ENCODE measurements at regions not wholly inside any gene's neighbourhood (a gene's known extent, or its start where the extent isn't known, plus 50 kb on each side); places are given as distances from the start of the nearest gene placed in this dataset.

DNA sequence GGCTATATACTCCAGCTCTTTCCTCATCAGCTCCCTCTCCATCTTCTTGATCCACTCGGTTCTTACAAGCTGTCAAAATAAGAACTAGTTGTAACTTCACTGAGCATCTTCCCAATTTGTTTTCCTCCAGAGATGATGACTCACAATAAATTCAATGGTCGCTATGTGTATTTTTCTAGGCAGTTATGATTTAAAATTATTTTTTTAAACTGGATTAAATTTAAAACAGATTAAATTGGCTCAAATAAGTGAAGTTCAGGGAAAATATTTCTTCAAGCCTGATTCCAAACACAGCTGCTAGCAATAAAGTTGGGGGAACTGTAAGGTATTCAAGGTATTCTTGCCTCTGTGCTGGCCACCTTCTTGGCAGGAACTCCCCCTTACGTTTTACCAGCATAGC, 717.7 kb upstream of the USP15 start:
- Histone ChIP-seq H3K4me3 (ENCODE audit: low read depth, low read length) (no peak overlapping the region), H3K9me3 (ENCODE audit: control insufficient read depth, insufficient read depth, low read depth, low read length) (no peaks in the 10 kb centered on the region), H3K27ac (ENCODE audit: extremely low read depth, low read depth, low read length) (no peak overlapping the region), H3K4me1 (ENCODE audit: control insufficient read depth, insufficient read depth, low read length) (no peaks in the 10 kb centered on the region), H3K36me3 (ENCODE audit: control insufficient read depth in 2 of 2, insufficient read depth in 1 of 2, low read length in 2 of 2) (no peaks in the 10 kb centered on the region)
- ChIA-PET CTCF (no interaction called here), POLR2A (no interaction called here)
- no peak for TF ChIP-seq ZSCAN30 (tag by site-specific recombination; IDR thresholded peaks at IDR 0.05)
- TF ChIP-seq OSR2 (tag by site-specific recombination; IDR thresholded peaks at IDR 0.05) = no peak
- TF ChIP-seq ZNF785 (tag by site-specific recombination; IDR thresholded peaks at IDR 0.05) = no peak
- TF ChIP-seq ZNF404 (tag by site-specific recombination; IDR thresholded peaks at IDR 0.05) = no peak
- TF ChIP-seq ZFHX2 (tag by site-specific recombination; conservative IDR thresholded peaks at IDR 0.05) = no peak

DNA sequence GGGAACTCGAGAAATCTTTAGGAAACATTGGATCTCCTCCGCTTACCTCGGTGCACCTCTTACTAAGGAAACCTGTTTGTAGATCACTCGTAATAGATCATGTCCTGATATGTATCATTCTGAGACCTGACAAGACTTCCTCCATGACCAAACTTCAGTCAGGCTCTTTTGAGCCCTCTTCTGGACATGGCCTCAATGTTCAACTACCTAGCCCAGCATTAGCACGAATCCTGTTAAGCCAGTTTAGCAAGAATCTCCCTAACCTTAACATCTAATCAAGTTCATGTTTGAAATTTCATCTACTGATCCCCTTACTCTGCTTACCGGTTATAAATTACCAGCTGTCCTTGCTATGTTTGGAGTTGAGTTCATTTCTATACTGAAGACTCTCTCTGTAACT, 713.9 kb upstream of the USP15 start:
- Histone ChIP-seq H3K9me3 (ENCODE audit: control insufficient read depth, insufficient read depth, low read depth, low read length) (no peaks in the 10 kb centered on the region), H3K27ac (ENCODE audit: extremely low read depth, low read depth, low read length) (no peak overlapping the region), H3K36me3 (ENCODE audit: control insufficient read depth in 2 of 2, insufficient read depth in 1 of 2, low read length in 2 of 2) (no peaks in the 10 kb centered on the region), H3K4me3 (ENCODE audit: low read depth, low read length) (no peak overlapping the region), H3K4me1 (ENCODE audit: control insufficient read depth, insufficient read depth, low read length) (no peaks in the 10 kb centered on the region)
- CTCF ChIA-PET = no interaction called here
- POLR2A ChIA-PET = no interaction called here
- TF ChIP-seq GFI1B (tag by site-specific recombination; IDR thresholded peaks at IDR 0.05) (no peak), PRDM1 (tag by site-specific recombination; IDR thresholded peaks at IDR 0.05) (no peak), ZNF558 (tag by site-specific recombination; IDR thresholded peaks at IDR 0.05) (no peak), ZNF555 (tag by site-specific recombination; conservative IDR thresholded peaks at IDR 0.05) (no peak), ZNF571 (tag by site-specific recombination; IDR thresholded peaks at IDR 0.05) (no peak), ZNF311 (tag by site-specific recombination; IDR thresholded peaks at IDR 0.05; ENCODE audit: borderline replicate concordance) (no peak), ZNF501 (tag by site-specific recombination; IDR thresholded peaks at IDR 0.05) (no peak), ZNF416 (tag by site-specific recombination; IDR thresholded peaks at IDR 0.05) (no peak), ZNF837 (tag by site-specific recombination; IDR thresholded peaks at IDR 0.05) (no peak), ZNF768 (tag by site-specific recombination; IDR thresholded peaks at IDR 0.05) (no peak), ZNF248 (tag by site-specific recombination; IDR thresholded peaks at IDR 0.05) (no peak), ZNF521 (tag by site-specific recombination; IDR thresholded peaks at IDR 0.05) (no peak), ZNF121 (tag by site-specific recombination; IDR thresholded peaks at IDR 0.05) (no peak), ZFP3 (tag by site-specific recombination; IDR thresholded peaks at IDR 0.05; ENCODE audit: low read depth) (no peak), ZNF830 (tag by site-specific recombination; IDR thresholded peaks at IDR 0.05; ENCODE audit: low read depth) (no peak)
- TF ChIP-seq, protein P1, sequence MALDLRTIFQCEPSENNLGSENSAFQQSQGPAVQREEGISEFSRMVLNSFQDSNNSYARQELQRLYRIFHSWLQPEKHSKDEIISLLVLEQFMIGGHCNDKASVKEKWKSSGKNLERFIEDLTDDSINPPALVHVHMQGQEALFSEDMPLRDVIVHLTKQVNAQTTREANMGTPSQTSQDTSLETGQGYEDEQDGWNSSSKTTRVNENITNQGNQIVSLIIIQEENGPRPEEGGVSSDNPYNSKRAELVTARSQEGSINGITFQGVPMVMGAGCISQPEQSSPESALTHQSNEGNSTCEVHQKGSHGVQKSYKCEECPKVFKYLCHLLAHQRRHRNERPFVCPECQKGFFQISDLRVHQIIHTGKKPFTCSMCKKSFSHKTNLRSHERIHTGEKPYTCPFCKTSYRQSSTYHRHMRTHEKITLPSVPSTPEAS (tag by site-specific recombination; IDR thresholded peaks at IDR 0.05) = no peak
- TF ChIP-seq, protein P2, sequence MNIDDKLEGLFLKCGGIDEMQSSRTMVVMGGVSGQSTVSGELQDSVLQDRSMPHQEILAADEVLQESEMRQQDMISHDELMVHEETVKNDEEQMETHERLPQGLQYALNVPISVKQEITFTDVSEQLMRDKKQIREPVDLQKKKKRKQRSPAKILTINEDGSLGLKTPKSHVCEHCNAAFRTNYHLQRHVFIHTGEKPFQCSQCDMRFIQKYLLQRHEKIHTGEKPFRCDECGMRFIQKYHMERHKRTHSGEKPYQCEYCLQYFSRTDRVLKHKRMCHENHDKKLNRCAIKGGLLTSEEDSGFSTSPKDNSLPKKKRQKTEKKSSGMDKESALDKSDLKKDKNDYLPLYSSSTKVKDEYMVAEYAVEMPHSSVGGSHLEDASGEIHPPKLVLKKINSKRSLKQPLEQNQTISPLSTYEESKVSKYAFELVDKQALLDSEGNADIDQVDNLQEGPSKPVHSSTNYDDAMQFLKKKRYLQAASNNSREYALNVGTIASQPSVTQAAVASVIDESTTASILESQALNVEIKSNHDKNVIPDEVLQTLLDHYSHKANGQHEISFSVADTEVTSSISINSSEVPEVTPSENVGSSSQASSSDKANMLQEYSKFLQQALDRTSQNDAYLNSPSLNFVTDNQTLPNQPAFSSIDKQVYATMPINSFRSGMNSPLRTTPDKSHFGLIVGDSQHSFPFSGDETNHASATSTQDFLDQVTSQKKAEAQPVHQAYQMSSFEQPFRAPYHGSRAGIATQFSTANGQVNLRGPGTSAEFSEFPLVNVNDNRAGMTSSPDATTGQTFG (tag by site-specific recombination; IDR thresholded peaks at IDR 0.05; ENCODE audit: borderline replicate concordance) = no peak

DNA sequence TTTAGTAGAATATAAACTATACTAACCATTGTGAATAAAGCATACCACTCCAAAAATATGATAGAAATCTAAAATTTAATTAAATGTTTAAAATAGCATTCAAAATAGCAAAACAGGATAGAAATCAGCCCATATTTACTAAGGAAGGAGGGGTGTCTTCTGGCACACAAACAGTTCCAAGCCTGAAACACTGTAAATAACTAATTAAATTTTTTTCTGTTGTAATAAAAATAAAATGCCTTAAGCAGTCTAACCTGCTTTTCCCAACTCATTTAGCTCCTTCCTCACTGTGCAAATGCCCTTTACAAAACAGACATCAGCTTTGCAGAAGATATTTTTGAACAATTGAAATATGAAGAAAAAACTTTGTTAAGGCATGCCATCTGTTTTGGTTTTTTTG, 707.1 kb upstream of the USP15 start:
- no peaks in the 10 kb centered on the region for H3K4me1 ChIP-seq (ENCODE audit: control insufficient read depth, insufficient read depth, low read length)
- POLR2A ChIA-PET = no interaction called here
- H3K36me3 ChIP-seq (ENCODE audit: control insufficient read depth in 2 of 2, insufficient read depth in 1 of 2, low read length in 2 of 2) = no peaks in the 10 kb centered on the region
- no peaks in the 10 kb centered on the region for H3K9me3 ChIP-seq (ENCODE audit: control insufficient read depth, insufficient read depth, low read depth, low read length)
- H3K4me3 ChIP-seq (ENCODE audit: low read depth, low read length) = no peak overlapping the region
- CTCF ChIA-PET = no interaction called here
- no peak overlapping the region for H3K27ac ChIP-seq (ENCODE audit: extremely low read depth, low read depth, low read length)
- TF ChIP-seq PRDM1 (tag by site-specific recombination; IDR thresholded peaks at IDR 0.05) = no peak
- TF ChIP-seq YY2 (tag by site-specific recombination; IDR thresholded peaks at IDR 0.05) = no peak
- TF ChIP-seq ZNF610 (tag by site-specific recombination; IDR thresholded peaks at IDR 0.05; ENCODE audit: borderline replicate concordance) = no peak
- TF ChIP-seq ZNF221 (tag by site-specific recombination; IDR thresholded peaks at IDR 0.05; ENCODE audit: borderline replicate concordance) = no peak
- TF ChIP-seq ZNF624 (tag by site-specific recombination; IDR thresholded peaks at IDR 0.05) = no peak
- no peak for TF ChIP-seq ZNF48 (tag by site-specific recombination; IDR thresholded peaks at IDR 0.05)
- TF ChIP-seq, protein P3, sequence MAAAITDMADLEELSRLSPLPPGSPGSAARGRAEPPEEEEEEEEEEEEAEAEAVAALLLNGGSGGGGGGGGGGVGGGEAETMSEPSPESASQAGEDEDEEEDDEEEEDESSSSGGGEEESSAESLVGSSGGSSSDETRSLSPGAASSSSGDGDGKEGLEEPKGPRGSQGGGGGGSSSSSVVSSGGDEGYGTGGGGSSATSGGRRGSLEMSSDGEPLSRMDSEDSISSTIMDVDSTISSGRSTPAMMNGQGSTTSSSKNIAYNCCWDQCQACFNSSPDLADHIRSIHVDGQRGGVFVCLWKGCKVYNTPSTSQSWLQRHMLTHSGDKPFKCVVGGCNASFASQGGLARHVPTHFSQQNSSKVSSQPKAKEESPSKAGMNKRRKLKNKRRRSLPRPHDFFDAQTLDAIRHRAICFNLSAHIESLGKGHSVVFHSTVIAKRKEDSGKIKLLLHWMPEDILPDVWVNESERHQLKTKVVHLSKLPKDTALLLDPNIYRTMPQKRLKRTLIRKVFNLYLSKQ (tag by site-specific recombination; IDR thresholded peaks at IDR 0.05; ENCODE audit: borderline replicate concordance) = no peak
- no peak for TF ChIP-seq ZNF146 (tag by site-specific recombination; IDR thresholded peaks at IDR 0.05)

Data from HEK293 (cell line).